ENCODE measurements at regions not wholly inside any gene's neighbourhood (a gene's known extent, or its start where the extent isn't known, plus 50 kb on each side); places are given as distances from the start of the nearest gene placed in this dataset.

GRCh38 chr20:40333591-40333990, 355.4 kb downstream of the MAFB start:
- DNase-seq (ENCODE audit: extremely low spot score, insufficient read length, low read depth) = no peak
- no peak for FAIRE-seq

GRCh38 chr20:40331807-40332560, 357.1 kb downstream of the MAFB start:
- DNase-seq (ENCODE audit: extremely low spot score, insufficient read length, low read depth) (no peak), FAIRE-seq (no peak)

- no peak for FAIRE-seq
- no peak for DNase-seq (ENCODE audit: extremely low spot score, insufficient read length, low read depth)
Observed at GRCh38 chr20:40331249-40331648, 357.8 kb downstream of the MAFB start.

GRCh38 chr20:40329321-40329720, 359.7 kb downstream of the MAFB start:
- no peak for FAIRE-seq
- no peak for DNase-seq (ENCODE audit: extremely low spot score, insufficient read length, low read depth)

- DNase-seq (ENCODE audit: extremely low spot score, insufficient read length, low read depth) (no peak), FAIRE-seq (no peak)
Observed at GRCh38 chr20:40326784-40327183, 362.3 kb downstream of the MAFB start.

- no peak for FAIRE-seq
- DNase-seq (ENCODE audit: extremely low spot score, insufficient read length, low read depth) = no peak
Observed at GRCh38 chr20:40325006-40325568, 363.9 kb downstream of the MAFB start.

- no peak for DNase-seq (ENCODE audit: extremely low spot score, insufficient read length, low read depth)
- FAIRE-seq = no peak
Observed at GRCh38 chr20:40323361-40323794, 365.7 kb downstream of the MAFB start.

GRCh38 chr20:40322941-40323340, 366.1 kb downstream of the MAFB start:
- FAIRE-seq = no peak
- no peak for DNase-seq (ENCODE audit: extremely low spot score, insufficient read length, low read depth)

- no peak for FAIRE-seq
- no peak for DNase-seq (ENCODE audit: extremely low spot score, insufficient read length, low read depth)
Observed at GRCh38 chr20:40320517-40321011, 368.5 kb downstream of the MAFB start.

GRCh38 chr20:40319741-40320516, 369.1 kb downstream of the MAFB start:
- DNase-seq (ENCODE audit: extremely low spot score, insufficient read length, low read depth) (no peak), FAIRE-seq (no peak)

GRCh38 chr20:40319056-40319455, 370.0 kb downstream of the MAFB start:
- FAIRE-seq (no peak), DNase-seq (ENCODE audit: extremely low spot score, insufficient read length, low read depth) (no peak)

GRCh38 chr20:40317156-40317790, 371.8 kb downstream of the MAFB start:
- no peak for FAIRE-seq
- no peak for DNase-seq (ENCODE audit: extremely low spot score, insufficient read length, low read depth)

GRCh38 chr20:40314278-40314677, 374.8 kb downstream of the MAFB start:
- FAIRE-seq (no peak), DNase-seq (ENCODE audit: extremely low spot score, insufficient read length, low read depth) (no peak)

- FAIRE-seq (no peak), DNase-seq (ENCODE audit: extremely low spot score, insufficient read length, low read depth) (no peak)
Observed at GRCh38 chr20:40313730-40314129, 375.3 kb downstream of the MAFB start.

- no peak for FAIRE-seq
- DNase-seq (ENCODE audit: extremely low spot score, insufficient read length, low read depth) = no peak
Observed at GRCh38 chr20:40309731-40310130, 379.3 kb downstream of the MAFB start.

- DNase-seq (ENCODE audit: extremely low spot score, insufficient read length, low read depth) = no peak
- no peak for FAIRE-seq
Observed at GRCh38 chr20:40307997-40308396, 381.0 kb downstream of the MAFB start.

- FAIRE-seq (no peak), DNase-seq (ENCODE audit: extremely low spot score, insufficient read length, low read depth) (no peak)
Observed at GRCh38 chr20:40307268-40307667, 381.8 kb downstream of the MAFB start.

GRCh38 chr20:40305303-40305702, 383.7 kb downstream of the MAFB start:
- no peak for DNase-seq (ENCODE audit: extremely low spot score, insufficient read length, low read depth)
- FAIRE-seq = no peak

- no peak for DNase-seq (ENCODE audit: extremely low spot score, insufficient read length, low read depth)
- FAIRE-seq = no peak
Observed at GRCh38 chr20:40304119-40304613, 384.9 kb downstream of the MAFB start.

GRCh38 chr20:40294747-40295146, 394.3 kb downstream of the MAFB start:
- FAIRE-seq (no peak), DNase-seq (ENCODE audit: extremely low spot score, insufficient read length, low read depth) (no peak)

All from GM18507 (cell line).